ENCODE measurements at regions not wholly inside any gene's neighbourhood (a gene's known extent, or its start where the extent isn't known, plus 50 kb on each side); places are given as distances from the start of the nearest gene placed in this dataset.

DNA sequence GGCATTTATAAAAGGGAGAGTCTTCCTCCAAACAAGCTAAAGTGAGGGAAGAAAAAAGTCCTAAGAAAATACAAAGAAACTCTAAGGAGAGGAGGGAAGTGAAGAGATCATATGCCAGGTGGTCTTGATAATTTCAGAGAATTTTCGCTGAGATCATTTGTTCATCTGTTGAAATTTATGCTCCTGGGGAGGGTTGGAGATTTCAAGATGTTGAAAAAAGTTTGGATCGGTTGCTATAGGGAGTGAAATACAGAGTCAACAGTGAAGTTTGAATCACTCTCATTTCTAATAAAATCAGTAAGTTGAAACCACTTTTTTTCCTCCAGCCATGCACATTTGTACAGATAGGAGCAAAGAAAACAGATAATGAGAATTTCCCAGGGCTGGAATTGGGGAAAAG lies 299.1 kb upstream of the ADAMTS5 start:
- Histone ChIP-seq H3K4me1 (peaks cover 4 to 20% of the 10 kb centered on the region in 2 donors), H3K36me3 (no peaks in the 10 kb centered on the region), H3K27ac (peak overlapping the region; percentile 75 to 84), H3K27me3 (no peaks in the 10 kb centered on the region), H3K9me3 (no peaks in the 10 kb centered on the region), H3K4me3 (no peak overlapping the region)
- intact Hi-C loops (cut with DNase I; ENCODE audit: low total_unique reads) = no loop called here
- DNase-seq = no peak
- TF ChIP-seq, protein P1, sequence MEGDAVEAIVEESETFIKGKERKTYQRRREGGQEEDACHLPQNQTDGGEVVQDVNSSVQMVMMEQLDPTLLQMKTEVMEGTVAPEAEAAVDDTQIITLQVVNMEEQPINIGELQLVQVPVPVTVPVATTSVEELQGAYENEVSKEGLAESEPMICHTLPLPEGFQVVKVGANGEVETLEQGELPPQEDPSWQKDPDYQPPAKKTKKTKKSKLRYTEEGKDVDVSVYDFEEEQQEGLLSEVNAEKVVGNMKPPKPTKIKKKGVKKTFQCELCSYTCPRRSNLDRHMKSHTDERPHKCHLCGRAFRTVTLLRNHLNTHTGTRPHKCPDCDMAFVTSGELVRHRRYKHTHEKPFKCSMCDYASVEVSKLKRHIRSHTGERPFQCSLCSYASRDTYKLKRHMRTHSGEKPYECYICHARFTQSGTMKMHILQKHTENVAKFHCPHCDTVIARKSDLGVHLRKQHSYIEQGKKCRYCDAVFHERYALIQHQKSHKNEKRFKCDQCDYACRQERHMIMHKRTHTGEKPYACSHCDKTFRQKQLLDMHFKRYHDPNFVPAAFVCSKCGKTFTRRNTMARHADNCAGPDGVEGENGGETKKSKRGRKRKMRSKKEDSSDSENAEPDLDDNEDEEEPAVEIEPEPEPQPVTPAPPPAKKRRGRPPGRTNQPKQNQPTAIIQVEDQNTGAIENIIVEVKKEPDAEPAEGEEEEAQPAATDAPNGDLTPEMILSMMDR (IDR thresholded peaks at IDR 0.05) = no peak
- TF ChIP-seq POLR2A (IDR thresholded peaks at IDR 0.05) = no peak

DNA sequence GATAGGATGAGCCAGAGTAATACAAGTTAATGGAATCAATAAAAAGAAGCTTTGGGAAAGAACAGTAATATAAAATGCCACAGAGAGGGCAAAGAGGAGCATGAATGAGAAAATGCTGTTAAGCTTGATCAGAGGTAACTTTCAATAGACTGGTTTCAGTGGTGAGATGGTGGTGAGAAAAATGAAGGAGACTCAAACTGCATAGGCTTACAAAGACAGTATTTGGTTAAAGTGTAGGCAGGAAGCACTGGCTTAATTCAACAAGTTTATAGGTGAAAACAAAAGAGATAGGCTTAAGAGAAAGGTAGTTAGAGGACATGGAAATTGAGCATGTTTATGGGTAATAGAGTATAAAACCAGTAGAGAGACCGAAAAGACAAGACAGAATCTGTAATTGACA lies 298.6 kb upstream of the ADAMTS5 start:
- Histone ChIP-seq H3K36me3 (no peaks in the 10 kb centered on the region), H3K4me3 (no peak overlapping the region), H3K27ac (peak overlapping the region; percentile 75 to 84), H3K9me3 (no peaks in the 10 kb centered on the region), H3K27me3 (no peaks in the 10 kb centered on the region), H3K4me1 (peaks cover 4 to 18% of the 10 kb centered on the region in 2 donors)
- no peak for TF ChIP-seq POLR2A (IDR thresholded peaks at IDR 0.05)
- TF ChIP-seq, protein P1 (IDR thresholded peaks at IDR 0.05) = no peak
- intact Hi-C loops (cut with DNase I; ENCODE audit: low total_unique reads) = no loop called here
- DNase-seq = no peak

DNA sequence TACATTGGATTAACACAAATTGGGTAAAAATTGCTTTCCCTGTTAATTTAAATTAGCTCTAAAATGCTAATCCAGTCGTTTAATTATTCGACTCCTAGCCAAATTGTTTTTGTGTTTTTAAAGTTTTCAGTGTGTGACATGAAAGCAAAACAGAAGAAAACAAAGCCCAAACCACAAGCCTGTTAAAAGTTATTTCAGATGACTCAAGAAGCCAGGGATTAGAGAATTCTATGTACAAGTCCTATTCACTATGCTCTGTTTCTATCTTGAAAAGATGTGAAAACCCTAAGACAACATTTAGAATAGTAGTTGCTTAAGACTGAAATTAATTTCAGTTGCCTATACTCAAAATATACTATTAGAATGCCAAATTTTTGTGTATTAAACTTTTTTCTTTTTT lies 294.8 kb upstream of the ADAMTS5 start:
- Histone ChIP-seq H3K9me3 (no peaks in the 10 kb centered on the region), H3K36me3 (no peaks in the 10 kb centered on the region), H3K4me3 (no peak overlapping the region), H3K4me1 (peaks cover 4% of the 10 kb centered on the region in 2 donors), H3K27me3 (no peaks in the 10 kb centered on the region), H3K27ac (no peak overlapping the region)
- no peak for DNase-seq
- intact Hi-C loops (cut with DNase I; ENCODE audit: low total_unique reads) = no loop called here
- no peak for TF ChIP-seq POLR2A (IDR thresholded peaks at IDR 0.05)
- TF ChIP-seq, protein P1 (IDR thresholded peaks at IDR 0.05) = no peak

DNA sequence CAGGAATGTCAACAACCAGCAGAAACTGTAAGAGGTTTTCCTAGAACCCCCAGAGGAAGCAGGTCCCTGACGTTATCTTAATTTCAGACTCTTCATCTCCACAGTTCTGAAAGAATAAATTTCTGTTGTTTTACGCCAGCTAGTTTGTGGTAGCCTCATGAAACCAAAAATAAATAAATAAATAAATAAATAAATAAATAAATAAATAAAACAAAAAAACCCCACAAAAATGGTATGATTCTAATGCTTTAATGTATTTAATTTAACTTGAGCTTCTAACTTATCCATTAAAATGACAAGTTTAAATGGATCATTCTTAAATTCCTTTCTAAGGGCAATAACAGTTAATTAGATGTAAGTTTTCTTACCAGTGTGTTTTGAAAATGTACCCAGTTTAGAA lies 293.8 kb upstream of the ADAMTS5 start:
- TF ChIP-seq, protein P1 (IDR thresholded peaks at IDR 0.05) = no peak
- no peak for TF ChIP-seq POLR2A (IDR thresholded peaks at IDR 0.05)
- Histone ChIP-seq H3K4me3 (no peak overlapping the region), H3K27me3 (no peaks in the 10 kb centered on the region), H3K9me3 (no peaks in the 10 kb centered on the region), H3K27ac (no peak overlapping the region), H3K4me1 (peaks cover 0 to 4% of the 10 kb centered on the region in 2 donors), H3K36me3 (no peaks in the 10 kb centered on the region)
- intact Hi-C loops (cut with DNase I; ENCODE audit: low total_unique reads) = no loop called here
- no peak for DNase-seq

DNA sequence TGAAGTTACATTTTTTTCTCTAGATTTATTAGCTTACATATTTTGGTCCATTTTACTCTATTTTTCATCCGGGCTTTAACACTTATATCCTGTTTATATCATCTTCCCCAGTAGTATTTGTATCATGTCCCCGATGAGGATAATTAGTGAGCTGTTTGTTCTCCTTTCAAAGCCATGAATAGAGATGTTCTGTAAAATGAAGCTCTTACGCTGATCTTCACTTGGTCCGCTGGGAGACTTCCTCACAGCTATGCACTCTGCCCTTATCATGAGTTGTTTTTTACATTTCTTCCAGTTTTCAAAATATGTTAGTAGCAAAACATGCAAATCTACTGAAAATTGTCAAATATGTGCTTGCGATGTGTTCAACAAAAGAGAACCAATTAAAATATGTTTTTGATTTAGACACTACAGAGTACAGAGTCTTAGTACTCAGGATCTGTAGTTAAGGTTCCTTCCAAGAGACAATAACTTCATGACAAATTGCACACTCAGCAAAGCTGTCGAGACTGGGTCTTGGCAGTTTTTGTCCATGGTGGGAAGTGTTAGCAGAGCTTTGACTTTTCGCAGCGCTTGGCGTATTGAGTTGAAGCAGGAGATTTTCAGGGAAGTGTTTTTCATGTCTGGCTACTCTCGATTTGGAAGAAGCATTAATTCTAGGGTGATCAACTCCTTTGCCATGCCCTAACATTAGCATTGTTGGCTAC lies 292.0 kb upstream of the ADAMTS5 start:
- TF ChIP-seq, protein P1 (IDR thresholded peaks at IDR 0.05) = no peak
- no peak for TF ChIP-seq POLR2A (IDR thresholded peaks at IDR 0.05)
- no peak for DNase-seq
- no peaks in the 10 kb centered on the region for H3K36me3 ChIP-seq
- no peaks in the 10 kb centered on the region for H3K27me3 ChIP-seq
- no peak overlapping the region for H3K4me3 ChIP-seq
- peak overlapping the region; percentile 48 to 57 for H3K27ac ChIP-seq
- H3K9me3 ChIP-seq = no peaks in the 10 kb centered on the region
- H3K4me1 ChIP-seq = no peaks in the 10 kb centered on the region
- intact Hi-C loops (cut with DNase I; ENCODE audit: low total_unique reads) = no loop called here

Measured in uterus (tissue), 3 donors.